Natural killer cell (primary cell): ENCODE measurements at regions not wholly inside any gene's neighbourhood (a gene's known extent, or its start where the extent isn't known, plus 50 kb on each side); places are given as distances from the start of the nearest gene placed in this dataset.
A peak's percentile ranks its signal among the peaks of the same experiment; 100 is the strongest.
"Not testable (repeated sequence)": the region's sequence is repeated elsewhere in the genome, so short reads cannot be mapped to it uniquely, and the experiment has no call there.

Source experiments
- ATAC-seq, 3 donors: fragments of 150-1000 bp in 2 of 3; fragments of 200-7000 bp in 1 of 3; cut with Tn5 transposase; 1 replicate in 1 of 3; 2 replicates in 2 of 3; pipeline ENCODE4 v1.10.0; 2021; ENCODE audit warnings: mild to moderate bottlenecking in 2 of 3, moderate library complexity in 2 of 3
- DNase-seq, 2 donors: peaks; one replicate each; pipeline versions ENCODE4 v3.0.0 to v3.0.0-alpha.2; 2013 to 2021; ENCODE audit warnings: mixed read lengths in 1 of 2
- H3K27ac ChIP-seq: one replicate; pipeline ENCODE4 v1.5.1; 2013; ENCODE audit warnings: mild to moderate bottlenecking, low read length
- H3K27me3 ChIP-seq: one replicate; pipeline ENCODE4 v1.6.1; 2013; ENCODE audit warnings: low read length; ENCODE audit not compliant: control insufficient read depth, insufficient read depth
- H3K36me3 ChIP-seq: one replicate; pipeline ENCODE4 v1.6.1; 2013; ENCODE audit warnings: low read length; ENCODE audit not compliant: control insufficient read depth, insufficient read depth
- H3K4me1 ChIP-seq: one replicate; pipeline ENCODE4 v1.6.1; 2013; ENCODE audit warnings: low read length; ENCODE audit not compliant: control insufficient read depth, insufficient read depth
- H3K4me3 ChIP-seq: one replicate; pipeline ENCODE4 v1.5.1; 2013; ENCODE audit warnings: low read length
- H3K9me3 ChIP-seq: one replicate; pipeline ENCODE4 v1.6.1; 2013; ENCODE audit warnings: low read length; ENCODE audit not compliant: control insufficient read depth, insufficient read depth
- H3K27ac Mint-ChIP-seq, 2 donors: one replicate each; pipeline ENCODE4 v1.8.0; 2022; ENCODE audit warnings: mild to moderate bottlenecking in 2 of 2, mixed read lengths in 2 of 2, moderate library complexity in 1 of 2
- H3K27me3 Mint-ChIP-seq, 2 donors: one replicate each; pipeline ENCODE4 v1.8.0; 2022; ENCODE audit warnings: low read depth in 2 of 2, mixed read lengths in 2 of 2
- H3K36me3 Mint-ChIP-seq: one replicate; pipeline ENCODE4 v1.8.0; 2022; ENCODE audit warnings: mixed read lengths
- H3K4me1 Mint-ChIP-seq, 2 donors: one replicate each; pipeline ENCODE4 v1.8.0; 2022; ENCODE audit warnings: mixed read lengths in 2 of 2
- H3K4me3 Mint-ChIP-seq: one replicate; pipeline ENCODE4 v1.8.0; 2022; ENCODE audit warnings: mild to moderate bottlenecking, moderate library complexity, mixed read lengths
- H3K9me3 Mint-ChIP-seq, 2 donors: one replicate each; pipeline ENCODE4 v1.8.0; 2022; ENCODE audit warnings: mixed read lengths in 2 of 2
- CTCF ChIP-seq: fragments of 200-600 bp; IDR thresholded peaks from one replicate; pipeline ENCODE4 v1.8.0; 2022; ENCODE audit warnings: antibody characterized with exemption
- WGBS: methylation state at CpG from one replicate; pipeline ENCODE4 v1.1.7; 2013; ENCODE audit warnings: missing lambda C conversion rate; ENCODE audit not compliant: insufficient coverage; 5-methylcytosine and 5-hydroxymethylcytosine counted together
- intact Hi-C: fragments of 100-400 bp; cut with micrococcal nuclease; formaldehyde crosslinking; loops from one replicate; pipeline ENCODE4 v1.14.2; 2022

- H3K4me3 ChIP-seq, intact Hi-C loops, H3K27ac ChIP-seq, H3K4me3 Mint-ChIP-seq, H3K27me3 ChIP-seq, H3K4me1 ChIP-seq, H3K27ac Mint-ChIP-seq, H3K27me3 Mint-ChIP-seq, H3K36me3 Mint-ChIP-seq, H3K9me3 ChIP-seq, H3K36me3 ChIP-seq, H3K9me3 Mint-ChIP-seq: not testable (repeated sequence)
- peak in 1 of 3 donors; percentile 39 for ATAC-seq
- peaks cover 5 to 10% of the 10 kb centered on the region in 2 donors for H3K4me1 Mint-ChIP-seq
- peak in 1 of 2 donors; percentile 9 for DNase-seq
- 70% methylated on average over 10 of the region's 11 CpGs for WGBS
Observed at GRCh38 chr17:30724034-30724650, 100.3 kb downstream of the CRLF3 start.

GRCh38 chr17:30722114-30722780 lies 102.2 kb downstream of the CRLF3 start:
- H3K27ac ChIP-seq, H3K36me3 ChIP-seq, H3K4me3 Mint-ChIP-seq, H3K27me3 ChIP-seq, H3K36me3 Mint-ChIP-seq, H3K9me3 Mint-ChIP-seq, H3K9me3 ChIP-seq, H3K4me1 ChIP-seq, H3K4me3 ChIP-seq, H3K27ac Mint-ChIP-seq, ATAC-seq, H3K27me3 Mint-ChIP-seq, intact Hi-C loops: not testable (repeated sequence)
- peak in 1 of 2 donors; percentile 4 for DNase-seq
- peaks cover 12 to 18% of the 10 kb centered on the region in 2 donors for H3K4me1 Mint-ChIP-seq
- WGBS: 99% methylated on average over 12 of the region's 12 CpGs

- H3K4me3 ChIP-seq, H3K27ac Mint-ChIP-seq, H3K36me3 Mint-ChIP-seq, H3K27me3 Mint-ChIP-seq, ATAC-seq, H3K36me3 ChIP-seq, H3K27me3 ChIP-seq, H3K9me3 Mint-ChIP-seq, H3K27ac ChIP-seq, H3K9me3 ChIP-seq, H3K4me3 Mint-ChIP-seq, H3K4me1 ChIP-seq, intact Hi-C loops: not testable (repeated sequence)
- 92% methylated on average over 4 of the region's 5 CpGs for WGBS
- peak in 1 of 2 donors; percentile 14 for DNase-seq
- peaks cover 17 to 18% of the 10 kb centered on the region in 2 donors for H3K4me1 Mint-ChIP-seq
Observed at GRCh38 chr17:30720971-30721370, 103.5 kb downstream of the CRLF3 start.

GRCh38 chr17:30720013-30720471 lies 104.5 kb downstream of the CRLF3 start:
- Mint-ChIP-seq H3K9me3 (no peaks in the 10 kb centered on the region), H3K27me3 (no peaks in the 10 kb centered on the region), H3K27ac (no peak overlapping the region), H3K4me3 (no peak overlapping the region), H3K4me1 (peaks cover 20 to 23% of the 10 kb centered on the region in 2 donors), H3K36me3 (no peaks in the 10 kb centered on the region)
- no peaks in the 10 kb centered on the region for H3K9me3 ChIP-seq
- no peaks in the 10 kb centered on the region for H3K27me3 ChIP-seq
- DNase-seq (peak in 1 of 2 donors; percentile 10), ATAC-seq (no peak)
- peaks cover 7% of the 10 kb centered on the region for H3K4me1 ChIP-seq
- intact Hi-C loops: no loop called here
- WGBS: 95% methylated on average over 14 of the region's 14 CpGs
- H3K4me3 ChIP-seq: no peak overlapping the region
- TF ChIP-seq CTCF: no peak
- H3K27ac ChIP-seq: no peak overlapping the region
- H3K36me3 ChIP-seq: no peaks in the 10 kb centered on the region
